ENCODE measurements at regions not wholly inside any gene's neighbourhood (a gene's known extent, or its start where the extent isn't known, plus 50 kb on each side); places are given as distances from the start of the nearest gene placed in this dataset.

DNA sequence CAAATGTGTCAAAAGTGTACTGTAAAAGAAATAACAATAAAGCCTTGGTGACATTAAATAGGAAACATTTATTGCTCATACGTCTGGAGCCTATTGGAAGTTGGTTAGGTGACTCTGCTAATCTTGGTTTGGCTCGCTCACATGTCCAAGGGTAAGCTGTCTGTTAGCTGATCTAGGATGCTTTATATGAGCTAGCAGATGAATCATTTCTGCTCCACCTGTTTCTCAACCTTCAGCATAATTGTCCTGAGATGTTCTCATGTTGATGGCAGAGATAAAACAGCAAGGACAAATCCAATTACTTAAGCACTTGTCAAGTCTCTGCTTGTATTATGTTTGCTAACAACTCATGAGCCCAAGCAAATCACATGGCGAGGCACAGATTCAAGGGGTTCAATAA, 56.0 kb upstream of the CD53 start:
- TF ChIP-seq POLR2A (IDR thresholded peaks at IDR 0.05; ENCODE audit: low read depth, low read length) (no peak), TAF1 (IDR thresholded peaks at IDR 0.05; ENCODE audit: borderline replicate concordance, low read depth, low read length) (no peak)
